NCI-H1436 (cell line): ENCODE measurements at regions not wholly inside any gene's neighbourhood (a gene's known extent, or its start where the extent isn't known, plus 50 kb on each side); places are given as distances from the start of the nearest gene placed in this dataset.
A peak's percentile ranks its signal among the peaks of the same experiment; 100 is the strongest.
"Not testable (repeated sequence)": the region's sequence is repeated elsewhere in the genome, so short reads cannot be mapped to it uniquely, and the experiment has no call there.

Experiments
- DNase-seq: peaks from one replicate; lab custom pipeline; 2025; lab: John Stamatoyannopoulos, UW

DNA sequence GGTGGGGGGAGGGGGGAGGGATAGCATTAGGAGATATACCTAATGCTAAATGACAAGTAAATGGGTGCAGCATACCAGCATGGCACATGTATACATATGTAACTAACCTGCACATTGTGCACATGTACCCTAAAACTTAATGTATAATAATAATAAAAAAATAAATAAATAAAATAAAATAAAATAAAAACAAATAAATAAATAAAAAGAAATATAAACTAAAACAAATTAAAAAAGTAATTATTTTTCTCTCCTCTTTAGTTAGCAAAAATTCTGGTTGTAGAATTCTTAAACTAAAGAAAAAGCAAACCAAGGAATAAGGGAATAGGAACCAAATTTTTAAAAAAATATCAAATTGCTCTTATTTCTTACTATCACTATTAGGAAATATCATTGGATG lies 267.3 kb downstream of the CCER1 start:
- not testable (repeated sequence) for DNase-seq

DNA sequence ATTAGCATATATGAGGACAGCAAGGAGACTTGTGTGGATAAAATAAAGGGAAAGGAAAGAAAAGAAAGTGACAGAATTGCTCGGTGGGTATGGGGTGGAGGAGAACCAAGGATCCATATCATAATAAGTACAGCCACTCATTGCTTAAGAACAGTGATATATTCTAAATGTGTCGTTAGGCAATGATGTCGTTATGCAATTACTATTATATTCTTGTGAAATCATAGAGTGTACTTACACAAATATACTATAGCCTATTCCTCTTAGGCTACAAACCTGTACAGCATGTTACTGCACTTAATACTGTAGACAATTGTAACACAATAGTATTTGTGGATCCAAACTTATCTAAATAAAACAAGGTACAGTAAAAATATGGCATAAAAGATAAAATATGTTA lies 271.1 kb downstream of the CCER1 start:
- DNase-seq = no peak

DNA sequence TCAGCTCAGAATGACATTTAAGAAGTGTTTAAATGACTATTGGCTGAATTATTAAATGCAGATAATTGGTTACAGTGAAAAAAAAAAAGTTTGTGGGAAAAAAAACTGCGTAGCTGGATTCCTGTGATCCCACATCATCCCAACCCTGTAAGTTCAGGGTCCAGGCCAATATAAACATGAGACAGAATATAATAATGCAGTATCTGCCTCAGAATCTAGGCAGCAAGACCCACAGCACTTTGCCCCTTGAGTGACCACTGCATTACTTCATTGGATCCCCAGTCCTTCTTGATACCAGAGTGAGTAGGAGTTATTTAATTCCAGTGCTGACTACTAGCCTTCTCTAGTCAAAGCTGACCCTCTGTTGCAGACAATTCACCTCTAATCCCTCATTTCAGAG lies 272.6 kb downstream of the CCER1 start:
- DNase-seq = no peak

DNA sequence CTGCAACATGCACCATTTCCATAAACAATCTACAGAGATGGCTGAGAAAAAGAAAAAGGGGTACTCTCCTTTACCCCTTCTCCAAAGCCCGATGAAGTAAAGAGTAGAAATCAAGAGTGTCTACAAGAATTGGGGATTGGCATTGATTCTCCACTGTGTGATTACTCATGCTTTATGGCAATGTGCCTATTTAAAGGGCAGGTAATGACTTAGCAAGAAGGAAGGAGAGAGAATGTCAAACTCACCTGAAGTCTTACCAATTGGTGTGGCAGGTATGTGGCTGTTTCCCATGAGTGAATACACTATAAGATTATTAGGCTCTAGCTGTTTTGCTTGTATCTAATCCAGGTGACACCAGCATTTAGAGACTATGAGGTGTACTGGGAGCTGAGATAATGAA lies 275.3 kb downstream of the CCER1 start:
- no peak for DNase-seq

- DNase-seq = no peak
Observed at GRCh38 chr12:90677552-90677951, 277.4 kb downstream of the CCER1 start.

DNA sequence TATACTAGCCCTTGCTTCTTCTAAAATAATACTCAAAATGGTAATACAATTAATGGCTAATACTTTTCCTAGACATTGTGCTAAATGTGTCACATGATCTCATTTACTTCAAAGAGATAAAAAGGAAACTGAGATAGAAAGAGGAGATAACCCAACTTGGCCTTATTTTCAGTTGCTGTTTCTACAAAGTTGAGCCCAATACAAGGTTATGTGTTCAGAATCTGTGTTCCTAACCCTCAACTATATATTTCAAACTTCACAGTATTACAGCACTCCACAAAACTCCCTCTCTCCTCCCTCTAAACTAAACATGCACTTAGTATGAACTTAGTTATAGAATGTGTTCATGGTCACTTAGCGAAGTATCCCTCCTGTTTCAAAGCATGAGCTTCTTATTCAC lies 277.9 kb downstream of the CCER1 start:
- no peak for DNase-seq

- no peak for DNase-seq
Observed at GRCh38 chr12:90675106-90675505, 279.9 kb downstream of the CCER1 start.

DNA sequence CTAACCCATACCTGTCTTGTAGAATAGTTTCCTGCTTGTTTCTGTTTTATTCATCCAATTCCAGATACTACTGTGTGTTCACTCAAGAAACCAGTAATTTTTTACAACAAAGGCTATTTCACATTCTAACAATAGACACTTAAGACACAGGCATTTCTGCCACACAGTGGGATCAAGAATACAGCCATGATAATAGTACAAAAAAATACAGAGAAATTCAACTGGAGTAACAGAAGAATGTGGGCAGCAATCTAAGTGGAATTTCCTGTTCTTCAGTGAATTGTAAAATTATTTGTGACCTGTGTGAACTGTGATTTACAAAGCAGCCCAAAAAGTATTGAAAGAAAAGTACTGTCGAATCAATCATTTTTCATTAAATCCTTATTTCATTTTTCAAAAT lies 282.9 kb downstream of the CCER1 start:
- no peak for DNase-seq

- DNase-seq = not testable (repeated sequence)
Observed at GRCh38 chr12:90663949-90664348, 291.0 kb downstream of the CCER1 start.

DNA sequence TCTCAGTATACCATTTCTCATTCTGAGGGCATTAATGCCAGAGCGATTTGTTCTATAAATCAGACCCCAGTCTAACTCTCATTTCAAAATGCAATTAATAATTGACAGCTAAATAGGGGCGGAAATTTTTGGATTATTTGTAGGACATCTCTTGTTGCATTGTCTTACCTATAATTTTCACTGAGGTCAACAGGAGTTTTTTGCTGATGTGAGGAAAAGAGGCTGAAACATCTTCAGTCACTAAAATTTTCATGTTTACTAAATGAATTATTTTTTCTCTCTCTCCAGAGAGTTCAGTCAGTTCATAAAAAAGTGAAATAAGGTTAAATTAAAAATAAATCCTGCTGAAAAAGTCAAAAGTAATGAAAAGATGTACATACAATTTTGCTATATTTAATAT lies 295.9 kb downstream of the CCER1 start:
- no peak for DNase-seq

GRCh38 chr12:90653040-90653439 lies 301.9 kb downstream of the CCER1 start:
- no peak for DNase-seq

DNA sequence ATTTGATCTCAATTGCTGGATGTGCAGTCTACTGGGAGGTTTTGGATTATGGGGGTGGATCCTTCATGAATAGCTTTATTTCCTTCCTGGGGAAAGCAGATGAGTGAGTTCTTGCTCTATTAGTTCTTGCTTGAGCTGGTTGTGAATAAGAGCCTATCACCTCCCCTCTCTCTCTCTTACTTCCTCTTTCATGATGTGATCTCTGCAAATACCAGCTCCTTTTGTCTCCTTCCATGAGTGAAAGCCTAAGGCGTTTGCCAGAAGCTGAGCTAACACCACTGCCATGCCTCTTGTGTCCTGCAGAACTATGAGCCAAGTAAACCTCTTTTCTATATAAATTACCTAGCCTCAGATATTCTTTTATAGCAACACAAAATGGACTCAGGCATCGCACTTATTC lies 302.7 kb downstream of the CCER1 start:
- DNase-seq = no peak

- DNase-seq = no peak
Observed at GRCh38 chr12:90645181-90645580, 309.8 kb downstream of the CCER1 start.

- DNase-seq = no peak
Observed at GRCh38 chr12:90631591-90632212, 323.3 kb downstream of the CCER1 start.

GRCh38 chr12:90630006-90630405 lies 325.0 kb downstream of the CCER1 start:
- peak; percentile 75 for DNase-seq

GRCh38 chr12:90628213-90628612 lies 326.8 kb downstream of the CCER1 start:
- no peak for DNase-seq

GRCh38 chr12:90627180-90627896 lies 327.6 kb downstream of the CCER1 start:
- no peak for DNase-seq

- DNase-seq = no peak
Observed at GRCh38 chr12:90622431-90622830, 332.5 kb downstream of the CCER1 start.

GRCh38 chr12:90621927-90622326 lies 333.0 kb downstream of the CCER1 start:
- DNase-seq = no peak

- DNase-seq = no peak
Observed at GRCh38 chr12:90619943-90620342, 335.0 kb downstream of the CCER1 start.

- no peak for DNase-seq
Observed at GRCh38 chr12:90618586-90618985, 336.4 kb downstream of the CCER1 start.

- DNase-seq = no peak
Observed at GRCh38 chr12:90611891-90612290, 343.1 kb downstream of the CCER1 start.

- DNase-seq = no peak
Observed at GRCh38 chr12:90611048-90611447, 343.9 kb downstream of the CCER1 start.
